ENCODE measurements at regions not wholly inside any gene's neighbourhood (a gene's known extent, or its start where the extent isn't known, plus 50 kb on each side); places are given as distances from the start of the nearest gene placed in this dataset.
"Not testable (repeated sequence)": the region's sequence is repeated elsewhere in the genome, so short reads cannot be mapped to it uniquely, and the experiment has no call there.

GRCh38 chr2:219835493-219835892 lies 208.1 kb downstream of the SLC4A3 start:
- no peak for DNase-seq (ENCODE audit: low spot score)

- peak; percentile 13 for DNase-seq (ENCODE audit: low spot score)
Observed at GRCh38 chr2:219836647-219837177, 209.3 kb downstream of the SLC4A3 start.

- DNase-seq (ENCODE audit: low spot score), result no peak
Observed at GRCh38 chr2:219844401-219845091, 217.1 kb downstream of the SLC4A3 start.

GRCh38 chr2:219848882-219849281 lies 221.5 kb downstream of the SLC4A3 start:
- DNase-seq (ENCODE audit: low spot score), result no peak

- no peak for DNase-seq (ENCODE audit: low spot score)
Observed at GRCh38 chr2:219851169-219851568, 223.7 kb downstream of the SLC4A3 start.

GRCh38 chr2:219851801-219852481 lies 224.5 kb downstream of the SLC4A3 start:
- peak; percentile 41 for DNase-seq (ENCODE audit: low spot score)

- DNase-seq (ENCODE audit: low spot score), result no peak
Observed at GRCh38 chr2:219852626-219853025, 225.2 kb downstream of the SLC4A3 start.

GRCh38 chr2:219856602-219857001 lies 229.2 kb downstream of the SLC4A3 start:
- DNase-seq (ENCODE audit: low spot score), result no peak

- DNase-seq (ENCODE audit: low spot score), result no peak
Observed at GRCh38 chr2:219857751-219858150, 230.3 kb downstream of the SLC4A3 start.

- no peak for DNase-seq (ENCODE audit: low spot score)
Observed at GRCh38 chr2:219861307-219861706, 233.9 kb downstream of the SLC4A3 start.

- no peak for DNase-seq (ENCODE audit: low spot score)
Observed at GRCh38 chr2:219864154-219864553, 236.7 kb downstream of the SLC4A3 start.

GRCh38 chr2:219868635-219869034 lies 241.2 kb downstream of the SLC4A3 start:
- no peak for DNase-seq (ENCODE audit: low spot score)

GRCh38 chr2:219870041-219870440 lies 242.6 kb downstream of the SLC4A3 start:
- no peak for DNase-seq (ENCODE audit: low spot score)

GRCh38 chr2:219871351-219871750 lies 243.9 kb downstream of the SLC4A3 start:
- no peak for DNase-seq (ENCODE audit: low spot score)

- no peak for DNase-seq (ENCODE audit: low spot score)
Observed at GRCh38 chr2:219875036-219875435, 247.6 kb downstream of the SLC4A3 start.

- not testable (repeated sequence) for DNase-seq (ENCODE audit: low spot score)
Observed at GRCh38 chr2:219875986-219876385, 248.6 kb downstream of the SLC4A3 start.

GRCh38 chr2:219876931-219877330 lies 249.5 kb downstream of the SLC4A3 start:
- no peak for DNase-seq (ENCODE audit: low spot score)

GRCh38 chr2:219877728-219878127 lies 250.3 kb downstream of the SLC4A3 start:
- no peak for DNase-seq (ENCODE audit: low spot score)

- DNase-seq (ENCODE audit: low spot score), result no peak
Observed at GRCh38 chr2:219878516-219878915, 251.1 kb downstream of the SLC4A3 start.

GRCh38 chr2:219881851-219882250 lies 254.4 kb downstream of the SLC4A3 start:
- no peak for DNase-seq (ENCODE audit: low spot score)

GRCh38 chr2:219886615-219887014 lies 259.2 kb downstream of the SLC4A3 start:
- DNase-seq (ENCODE audit: low spot score), result no peak

GRCh38 chr2:219887870-219888269 lies 260.4 kb downstream of the SLC4A3 start:
- DNase-seq (ENCODE audit: low spot score), result no peak

GRCh38 chr2:219893541-219893940 lies 266.1 kb downstream of the SLC4A3 start:
- no peak for DNase-seq (ENCODE audit: low spot score)

All from kidney tubule cell (primary cell).